ENCODE measurements at regions not wholly inside any gene's neighbourhood (a gene's known extent, or its start where the extent isn't known, plus 50 kb on each side); places are given as distances from the start of the nearest gene placed in this dataset.

GRCh38 chr13:88729605-88730004, 1058.4 kb downstream of the SLITRK5 start:
- no peak overlapping the region for H3K27ac ChIP-seq (ENCODE audit: low read depth, low read length)
- no peak overlapping the region for H3K4me2 ChIP-seq (ENCODE audit: low read length)
- no peaks in the 10 kb centered on the region for H3K4me1 ChIP-seq (ENCODE audit: control insufficient read depth, low read length)
- H3K4me3 ChIP-seq (ENCODE audit: low read length) = no peak overlapping the region
- no peaks in the 10 kb centered on the region for H3F3A ChIP-seq (ENCODE audit: control insufficient read depth, insufficient read depth)
- no peaks in the 10 kb centered on the region for H4K20me1 ChIP-seq (ENCODE audit: control insufficient read depth, insufficient read depth, low read depth, low read length)
- no peaks in the 10 kb centered on the region for H3K36me3 ChIP-seq (ENCODE audit: control insufficient read depth, low read length)
- H3K27me3 ChIP-seq (ENCODE audit: control insufficient read depth, low read length) = no peaks in the 10 kb centered on the region
- H3K9me3 ChIP-seq (ENCODE audit: control insufficient read depth, insufficient read depth, low read length) = peaks cover 11% of the 10 kb centered on the region; the same call in 1 of the 2 replicates
- H3K79me2 ChIP-seq (ENCODE audit: control insufficient read depth, low read length) = no peaks in the 10 kb centered on the region
- H3K9me2 ChIP-seq (replicated peaks; ENCODE audit: control insufficient read depth, low read length) = no peaks in the 10 kb centered on the region
- TF ChIP-seq EZH2phosphoT487 (IDR thresholded peaks at IDR 0.05; ENCODE audit: borderline replicate concordance, low read length) (no peak), CTCF (IDR thresholded peaks at IDR 0.05; ENCODE audit: low read depth, low read length, poor library complexity, severe bottlenecking) (no peak)

GRCh38 chr13:88736026-88736425, 1064.9 kb downstream of the SLITRK5 start:
- Histone ChIP-seq H3K27ac (ENCODE audit: low read depth, low read length) (no peak overlapping the region), H3F3A (ENCODE audit: control insufficient read depth, insufficient read depth) (no peaks in the 10 kb centered on the region), H3K4me2 (ENCODE audit: low read length) (no peak overlapping the region), H4K20me1 (ENCODE audit: control insufficient read depth, insufficient read depth, low read depth, low read length) (no peaks in the 10 kb centered on the region), H3K27me3 (ENCODE audit: control insufficient read depth, low read length) (no peaks in the 10 kb centered on the region), H3K36me3 (ENCODE audit: control insufficient read depth, low read length) (no peaks in the 10 kb centered on the region), H3K79me2 (ENCODE audit: control insufficient read depth, low read length) (no peaks in the 10 kb centered on the region), H3K9me2 (replicated peaks; ENCODE audit: control insufficient read depth, low read length) (no peaks in the 10 kb centered on the region), H3K4me3 (ENCODE audit: low read length) (no peak overlapping the region), H3K9me3 (ENCODE audit: control insufficient read depth, insufficient read depth, low read length) (no peaks in the 10 kb centered on the region), H3K4me1 (ENCODE audit: control insufficient read depth, low read length) (no peaks in the 10 kb centered on the region)
- no peak for TF ChIP-seq EZH2phosphoT487 (IDR thresholded peaks at IDR 0.05; ENCODE audit: borderline replicate concordance, low read length)
- TF ChIP-seq CTCF (IDR thresholded peaks at IDR 0.05; ENCODE audit: low read depth, low read length, poor library complexity, severe bottlenecking) = no peak

- H3K27ac ChIP-seq (ENCODE audit: low read depth, low read length) = no peak overlapping the region
- no peak overlapping the region for H3K4me3 ChIP-seq (ENCODE audit: low read length)
- no peaks in the 10 kb centered on the region for H3K4me1 ChIP-seq (ENCODE audit: control insufficient read depth, low read length)
- TF ChIP-seq CTCF (IDR thresholded peaks at IDR 0.05; ENCODE audit: low read depth, low read length, poor library complexity, severe bottlenecking) (no peak), EZH2phosphoT487 (IDR thresholded peaks at IDR 0.05; ENCODE audit: borderline replicate concordance, low read length) (no peak)
- no peaks in the 10 kb centered on the region for H3K9me2 ChIP-seq (replicated peaks; ENCODE audit: control insufficient read depth, low read length)
- no peaks in the 10 kb centered on the region for H3K27me3 ChIP-seq (ENCODE audit: control insufficient read depth, low read length)
- H3K79me2 ChIP-seq (ENCODE audit: control insufficient read depth, low read length) = no peaks in the 10 kb centered on the region
- no peaks in the 10 kb centered on the region for H3K9me3 ChIP-seq (ENCODE audit: control insufficient read depth, insufficient read depth, low read length)
- H3F3A ChIP-seq (ENCODE audit: control insufficient read depth, insufficient read depth) = no peaks in the 10 kb centered on the region
- no peak overlapping the region for H3K4me2 ChIP-seq (ENCODE audit: low read length)
- H3K36me3 ChIP-seq (ENCODE audit: control insufficient read depth, low read length) = no peaks in the 10 kb centered on the region
- H4K20me1 ChIP-seq (ENCODE audit: control insufficient read depth, insufficient read depth, low read depth, low read length) = no peaks in the 10 kb centered on the region
Measured at GRCh38 chr13:88739195-88739594, 1068.0 kb downstream of the SLITRK5 start.

GRCh38 chr13:88744289-88744688, 1073.1 kb downstream of the SLITRK5 start:
- H3K79me2 ChIP-seq (ENCODE audit: control insufficient read depth, low read length) = no peaks in the 10 kb centered on the region
- H3K27me3 ChIP-seq (ENCODE audit: control insufficient read depth, low read length) = no peaks in the 10 kb centered on the region
- TF ChIP-seq EZH2phosphoT487 (IDR thresholded peaks at IDR 0.05; ENCODE audit: borderline replicate concordance, low read length) (no peak), CTCF (IDR thresholded peaks at IDR 0.05; ENCODE audit: low read depth, low read length, poor library complexity, severe bottlenecking) (no peak)
- no peaks in the 10 kb centered on the region for H3K9me2 ChIP-seq (replicated peaks; ENCODE audit: control insufficient read depth, low read length)
- H4K20me1 ChIP-seq (ENCODE audit: control insufficient read depth, insufficient read depth, low read depth, low read length) = no peaks in the 10 kb centered on the region
- H3K4me2 ChIP-seq (ENCODE audit: low read length) = no peak overlapping the region
- H3K27ac ChIP-seq (ENCODE audit: low read depth, low read length) = no peak overlapping the region
- no peaks in the 10 kb centered on the region for H3K36me3 ChIP-seq (ENCODE audit: control insufficient read depth, low read length)
- H3K4me1 ChIP-seq (ENCODE audit: control insufficient read depth, low read length) = no peaks in the 10 kb centered on the region
- H3K4me3 ChIP-seq (ENCODE audit: low read length) = no peak overlapping the region
- no peaks in the 10 kb centered on the region for H3K9me3 ChIP-seq (ENCODE audit: control insufficient read depth, insufficient read depth, low read length)
- H3F3A ChIP-seq (ENCODE audit: control insufficient read depth, insufficient read depth) = no peaks in the 10 kb centered on the region
